ENCODE measurements at regions not wholly inside any gene's neighbourhood (a gene's known extent, or its start where the extent isn't known, plus 50 kb on each side); places are given as distances from the start of the nearest gene placed in this dataset.

DNA sequence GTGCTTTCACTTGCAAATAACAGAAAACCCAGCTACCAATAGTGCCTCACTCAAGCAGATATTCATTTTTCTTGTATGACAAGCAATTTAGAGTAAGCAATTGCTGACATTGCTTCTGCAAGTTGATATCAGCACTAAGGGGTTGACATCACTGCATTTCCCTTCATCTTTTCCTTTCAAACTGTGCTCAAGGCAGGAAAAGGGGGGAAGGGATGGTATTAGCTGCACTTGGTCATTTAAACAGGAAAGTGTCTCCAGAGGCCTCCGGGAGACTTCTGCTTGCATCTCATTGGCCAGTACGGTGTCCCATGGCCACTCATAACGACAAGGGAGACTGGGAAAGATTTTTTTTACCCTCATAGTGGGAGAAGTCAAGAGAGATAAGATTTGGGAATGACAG is 65.5 kb upstream of the FGG start (continued):
- no peak for TF ChIP-seq TCF7L2 (IDR thresholded peaks at IDR 0.05; ENCODE audit: borderline replicate concordance, extremely low read depth, insufficient read depth, insufficient read length)
- TF ChIP-seq, protein P1, sequence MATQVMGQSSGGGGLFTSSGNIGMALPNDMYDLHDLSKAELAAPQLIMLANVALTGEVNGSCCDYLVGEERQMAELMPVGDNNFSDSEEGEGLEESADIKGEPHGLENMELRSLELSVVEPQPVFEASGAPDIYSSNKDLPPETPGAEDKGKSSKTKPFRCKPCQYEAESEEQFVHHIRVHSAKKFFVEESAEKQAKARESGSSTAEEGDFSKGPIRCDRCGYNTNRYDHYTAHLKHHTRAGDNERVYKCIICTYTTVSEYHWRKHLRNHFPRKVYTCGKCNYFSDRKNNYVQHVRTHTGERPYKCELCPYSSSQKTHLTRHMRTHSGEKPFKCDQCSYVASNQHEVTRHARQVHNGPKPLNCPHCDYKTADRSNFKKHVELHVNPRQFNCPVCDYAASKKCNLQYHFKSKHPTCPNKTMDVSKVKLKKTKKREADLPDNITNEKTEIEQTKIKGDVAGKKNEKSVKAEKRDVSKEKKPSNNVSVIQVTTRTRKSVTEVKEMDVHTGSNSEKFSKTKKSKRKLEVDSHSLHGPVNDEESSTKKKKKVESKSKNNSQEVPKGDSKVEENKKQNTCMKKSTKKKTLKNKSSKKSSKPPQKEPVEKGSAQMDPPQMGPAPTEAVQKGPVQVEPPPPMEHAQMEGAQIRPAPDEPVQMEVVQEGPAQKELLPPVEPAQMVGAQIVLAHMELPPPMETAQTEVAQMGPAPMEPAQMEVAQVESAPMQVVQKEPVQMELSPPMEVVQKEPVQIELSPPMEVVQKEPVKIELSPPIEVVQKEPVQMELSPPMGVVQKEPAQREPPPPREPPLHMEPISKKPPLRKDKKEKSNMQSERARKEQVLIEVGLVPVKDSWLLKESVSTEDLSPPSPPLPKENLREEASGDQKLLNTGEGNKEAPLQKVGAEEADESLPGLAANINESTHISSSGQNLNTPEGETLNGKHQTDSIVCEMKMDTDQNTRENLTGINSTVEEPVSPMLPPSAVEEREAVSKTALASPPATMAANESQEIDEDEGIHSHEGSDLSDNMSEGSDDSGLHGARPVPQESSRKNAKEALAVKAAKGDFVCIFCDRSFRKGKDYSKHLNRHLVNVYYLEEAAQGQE (IDR thresholded peaks at IDR 0.05; ENCODE audit: low read depth), result no peak
- TF ChIP-seq POLR2AphosphoS5 (IDR thresholded peaks at IDR 0.05; ENCODE audit: low read depth, low read length), result no peak
- TF ChIP-seq MAX (IDR thresholded peaks at IDR 0.05), result no peak
- no peak for TF ChIP-seq ZFX (IDR thresholded peaks at IDR 0.05)
- no peak for TF ChIP-seq SIN3A (IDR thresholded peaks at IDR 0.05; ENCODE audit: low read depth)
- no peak for TF ChIP-seq EZH2 (IDR thresholded peaks at IDR 0.05)
- no peak for TF ChIP-seq RAD21 (IDR thresholded peaks at IDR 0.05; ENCODE audit: low read depth)

DNA sequence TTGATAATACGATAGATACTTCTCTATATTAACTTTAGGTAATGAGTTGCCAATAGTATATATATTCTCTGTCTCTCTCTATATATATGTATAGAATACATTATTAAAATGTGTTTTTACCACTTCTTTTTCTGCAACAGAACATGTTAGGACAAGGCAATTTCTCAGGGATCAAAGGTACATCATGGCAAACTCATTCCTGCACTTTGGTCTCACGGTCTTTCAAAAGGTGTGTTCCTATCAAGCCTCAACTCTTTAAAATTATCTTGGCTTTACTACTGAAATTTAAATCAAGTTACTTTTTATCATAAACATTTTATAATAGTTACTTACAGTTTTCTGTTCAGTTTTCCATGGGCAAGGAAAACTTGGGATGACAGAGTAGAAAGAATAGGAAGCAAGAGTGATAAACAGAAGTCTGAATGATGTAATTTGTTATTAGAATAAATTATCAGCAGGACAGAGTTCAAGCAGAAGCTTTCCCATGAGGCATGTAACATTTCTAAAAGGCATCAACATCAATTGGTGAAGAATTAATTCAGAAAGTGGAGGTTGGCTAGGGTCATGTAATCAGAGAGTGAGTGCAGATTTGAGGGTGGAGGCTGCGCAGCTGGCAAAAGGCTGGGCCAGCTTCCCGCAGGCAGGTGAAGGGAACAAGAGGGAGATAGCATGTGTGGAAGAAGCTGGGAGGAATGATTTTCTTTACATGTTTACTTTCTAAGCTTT is 59.7 kb upstream of the LRAT start:
- no peak overlapping the region for H2AFZ ChIP-seq (ENCODE audit: low read depth, low read length, poor library complexity, severe bottlenecking)
- TF ChIP-seq CTCF (IDR thresholded peaks at IDR 0.05 in 2 of 3, conservative IDR thresholded peaks at IDR 0.05 in 1 of 3; ENCODE audit: borderline replicate concordance in 1 of 3, insufficient read depth in 1 of 3, low read depth in 2 of 3, low read length in 2 of 3) (no peak), ZNF274 (IDR thresholded peaks at IDR 0.05; ENCODE audit: low read depth, low read length) (no peak), POLR2A (IDR thresholded peaks at IDR 0.05; ENCODE audit: borderline replicate concordance, extremely low read depth, insufficient read depth, insufficient read length) (no peak), FOSL1 (IDR thresholded peaks at IDR 0.05; ENCODE audit: low read depth) (no peak), SRF (IDR thresholded peaks at IDR 0.05; ENCODE audit: low read depth) (no peak), ELF1 (IDR thresholded peaks at IDR 0.05; ENCODE audit: borderline replicate concordance, low read depth) (no peak), CBX3 (IDR thresholded peaks at IDR 0.05; ENCODE audit: low read depth) (no peak), EZH2phosphoT487 (IDR thresholded peaks at IDR 0.05; ENCODE audit: borderline replicate concordance) (no peak), TCF7L2 (IDR thresholded peaks at IDR 0.05; ENCODE audit: borderline replicate concordance, extremely low read depth, insufficient read depth, insufficient read length) (no peak)
- no TSS peak for BruUV-seq (replicated peaks)
- intact Hi-C loops (cut with micrococcal nuclease), result no loop called here
- no peak overlapping the region for H3K4me2 ChIP-seq (ENCODE audit: low read length)
- no peaks in the 10 kb centered on the region for H4K20me1 ChIP-seq (ENCODE audit: insufficient read depth)
- no peaks in the 10 kb centered on the region for H3K4me1 ChIP-seq (ENCODE audit: control insufficient read depth in 1 of 2, insufficient read depth in 2 of 2, low read length in 2 of 2)
- ATAC-seq (no peak), DNase-seq (ENCODE audit: low read depth, low spot score) (no peak)
- no peaks in the 10 kb centered on the region for H3K9me3 ChIP-seq (ENCODE audit: control insufficient read depth in 1 of 2, insufficient read depth in 1 of 2, low read depth in 1 of 2, low read length in 2 of 2)
- no peak overlapping the region for H3K9ac ChIP-seq (ENCODE audit: low read length)
- H3K27me3 ChIP-seq (ENCODE audit: insufficient read depth, low read length), result no peaks in the 10 kb centered on the region
- ChIA-PET CTCF (no interaction called here), RAD21 (ENCODE audit: low non-redundant PET in 1 of 2, low total read pairs in 2 of 2, uncharacterized antibody in 2 of 2, unreplicated experiment in 2 of 2) (no interaction called here), POLR2A (no interaction called here)
- no peak overlapping the region for H3K27ac ChIP-seq (ENCODE audit: low read depth, low read length)
- H3K9me2 ChIP-seq (ENCODE audit: insufficient read depth), result no peaks in the 10 kb centered on the region
- H3K36me3 ChIP-seq (ENCODE audit: control insufficient read depth in 1 of 2, insufficient read depth in 2 of 2, low read length in 2 of 2), result no peaks in the 10 kb centered on the region
- H3K79me2 ChIP-seq (ENCODE audit: insufficient read depth, low read length), result no peaks in the 10 kb centered on the region
- H3K4me3 ChIP-seq (replicated peaks in 1 of 2; ENCODE audit: low read depth in 1 of 2, low read length in 2 of 2), result no peak overlapping the region
